Liver (tissue), 8 donors: ENCODE measurements at regions not wholly inside any gene's neighbourhood (a gene's known extent, or its start where the extent isn't known, plus 50 kb on each side); places are given as distances from the start of the nearest gene placed in this dataset.

Experiments
- DNase-seq: peaks from one replicate; pipeline ENCODE4 v3.0.0-alpha.2; 2017; ENCODE audit warnings: low spot score
- H3K27ac ChIP-seq, 2 donors: one replicate each; pipeline ENCODE4 v1.7.0; 2013; ENCODE audit warnings: inconsistent platforms in 2 of 2, low read length in 2 of 2, control low read depth in 1 of 2, low read depth in 1 of 2, mild to moderate bottlenecking in 1 of 2
- H3K27me3 ChIP-seq, 4 donors: one replicate each; pipeline versions ENCODE4 v1.6.1 to v1.7.0; 2013; ENCODE audit warnings: low read length in 3 of 4, inconsistent platforms in 1 of 4, mild to moderate bottlenecking in 1 of 4, moderate library complexity in 1 of 4; ENCODE audit not compliant: control insufficient read depth in 4 of 4, insufficient read depth in 4 of 4
- H3K36me3 ChIP-seq, 4 donors: one replicate each; pipeline versions ENCODE4 v1.6.1 to v1.7.0; 2013; ENCODE audit warnings: low read length in 3 of 4, mild to moderate bottlenecking in 3 of 4, low read depth in 1 of 4, moderate library complexity in 1 of 4; ENCODE audit not compliant: control insufficient read depth in 4 of 4, insufficient read depth in 3 of 4
- H3K4me1 ChIP-seq, 4 donors: one replicate each; pipeline versions ENCODE4 v1.6.1 to v1.7.0; 2013; ENCODE audit warnings: low read length in 3 of 4, mild to moderate bottlenecking in 3 of 4, moderate library complexity in 1 of 4; ENCODE audit not compliant: control insufficient read depth in 4 of 4, insufficient read depth in 4 of 4
- H3K4me3 ChIP-seq, 3 donors: one replicate each; pipeline versions ENCODE4 v1.6.1 to v1.7.0; 2013; ENCODE audit warnings: low read length in 3 of 3, control low read depth in 1 of 3, low read depth in 1 of 3, mild to moderate bottlenecking in 1 of 3
- H3K9ac ChIP-seq, 2 donors: one replicate each; pipeline ENCODE4 v1.7.0; 2013; ENCODE audit warnings: low read length in 2 of 2, mild to moderate bottlenecking in 2 of 2, moderate library complexity in 2 of 2, control low read depth in 1 of 2, low read depth in 1 of 2
- H3K9me3 ChIP-seq, 4 donors: one replicate each; pipeline versions ENCODE4 v1.6.1 to v1.7.0; 2013; ENCODE audit warnings: low read length in 3 of 4; ENCODE audit not compliant: control insufficient read depth in 4 of 4
- CTCF ChIP-seq: fragments of 150-350 bp; IDR thresholded peaks from 2 replicates; pipeline ENCODE4 v1.5.1; 2017; ENCODE audit warnings: improper control_type of control experiment, low read depth, low read length; ENCODE audit not compliant: missing input control
- EGR1 ChIP-seq, 2 donors: IDR thresholded peaks; 2 replicates each; pipeline ENCODE4 v1.6.1; 2016 to 2018; ENCODE audit warnings: antibody characterized with exemption in 2 of 2, low read depth in 2 of 2
- FOXA1 ChIP-seq: IDR thresholded peaks from 2 replicates; pipeline ENCODE4 v1.6.1; 2016; ENCODE audit warnings: antibody characterized with exemption
- FOXA2 ChIP-seq: IDR thresholded peaks from 2 replicates; pipeline ENCODE4 v1.6.1; 2016; ENCODE audit warnings: antibody characterized with exemption
- GABPA ChIP-seq, 2 donors: IDR thresholded peaks in 1 of 2; conservative IDR thresholded peaks in 1 of 2; 2 replicates each; pipeline ENCODE4 v1.6.1; 2016; ENCODE audit warnings: antibody characterized with exemption in 2 of 2, mild to moderate bottlenecking in 1 of 2, moderate library complexity in 1 of 2
- HNF4A ChIP-seq, 2 donors: conservative IDR thresholded peaks; 2 replicates each; pipeline ENCODE4 v1.6.1; 2016; ENCODE audit warnings: antibody characterized with exemption in 2 of 2, mild to moderate bottlenecking in 2 of 2
- HNF4G ChIP-seq: IDR thresholded peaks from 2 replicates; pipeline ENCODE4 v1.6.1; 2016; ENCODE audit warnings: antibody characterized with exemption
- MAX ChIP-seq: IDR thresholded peaks from 2 replicates; pipeline ENCODE4 v1.6.1; 2016; ENCODE audit warnings: antibody characterized with exemption
- NR2F2 ChIP-seq: IDR thresholded peaks from 2 replicates; pipeline ENCODE4 v1.6.1; 2016; ENCODE audit warnings: antibody characterized with exemption
- RAD21 ChIP-seq, 2 donors: IDR thresholded peaks; 2 replicates each; pipeline ENCODE4 v1.6.1; 2016; ENCODE audit warnings: antibody characterized with exemption in 2 of 2, mild to moderate bottlenecking in 2 of 2
- REST ChIP-seq: IDR thresholded peaks from 2 replicates; pipeline ENCODE4 v1.6.1; 2016; ENCODE audit warnings: antibody characterized with exemption, mild to moderate bottlenecking
- RXRA ChIP-seq, 2 donors: IDR thresholded peaks; 2 replicates each; pipeline ENCODE4 v1.6.1; 2017 to 2018; ENCODE audit warnings: antibody characterized with exemption in 2 of 2, mild to moderate bottlenecking in 1 of 2
- SP1 ChIP-seq: IDR thresholded peaks from 2 replicates; pipeline ENCODE4 v1.6.1; 2018; ENCODE audit warnings: antibody characterized with exemption, mild to moderate bottlenecking
- TAF1 ChIP-seq: conservative IDR thresholded peaks from 2 replicates; pipeline ENCODE4 v1.6.1; 2016; ENCODE audit warnings: antibody characterized with exemption, mild to moderate bottlenecking
- YY1 ChIP-seq: IDR thresholded peaks from 2 replicates; pipeline ENCODE4 v1.6.1; 2016; ENCODE audit warnings: antibody characterized with exemption, mild to moderate bottlenecking
- WGBS: extraction: QIAGEN DNeasy Blood & Tissue Kit; methylation state at CpG from one replicate; pipeline ENCODE4 v1.1.7; 2013; 5-methylcytosine and 5-hydroxymethylcytosine counted together
- TF ChIP-seq, protein P1 (sequence below): IDR thresholded peaks from 2 replicates; pipeline ENCODE4 v1.6.1; 2016; ENCODE audit warnings: antibody characterized with exemption
- TF ChIP-seq, protein P2 (sequence below): IDR thresholded peaks from 2 replicates; pipeline ENCODE4 v1.6.1; 2016; ENCODE audit warnings: antibody characterized with exemption
- donor health status: healthy.
- donor health status: healthy.
- donor health status: healthy.
- donor health status: healthy.
- donor health status: healthy.

DNA sequence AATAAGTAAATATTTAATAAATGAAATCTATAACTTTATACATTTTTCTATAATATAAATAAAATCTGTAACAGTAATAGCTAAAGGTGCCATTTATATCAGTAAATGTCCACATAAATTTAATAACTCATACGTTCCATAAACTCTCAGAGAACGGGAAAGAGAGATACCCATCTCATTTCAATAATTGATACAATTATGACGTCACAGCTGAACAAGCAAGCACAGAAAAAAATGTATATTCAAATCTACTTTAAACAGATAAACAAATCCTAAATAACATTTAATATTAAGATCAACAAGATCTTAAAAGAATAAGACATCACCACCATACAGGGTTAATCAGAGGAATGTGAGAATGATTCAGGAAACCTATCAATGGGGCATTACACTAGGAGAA is 1136.5 kb downstream of the TBC1D22A start (continued):
- TF ChIP-seq NR2F2 (no peak), FOXA2 (no peak), REST (no peak)

- WGBS, result 47% methylated on average over 6 of the region's 6 CpGs
- Histone ChIP-seq H3K9ac (no peak overlapping the region), H3K36me3 (no peaks in the 10 kb centered on the region), H3K27me3 (no peaks in the 10 kb centered on the region), H3K9me3 (peaks cover 0 to 3% (median 0%) of the 10 kb centered on the region in 4 donors), H3K4me1 (no peaks in the 10 kb centered on the region), H3K4me3 (no peak overlapping the region), H3K27ac (no peak overlapping the region)
- TF ChIP-seq NR2F2, result peak; percentile 74
- no peak for TF ChIP-seq MAX
- TF ChIP-seq, protein P1, sequence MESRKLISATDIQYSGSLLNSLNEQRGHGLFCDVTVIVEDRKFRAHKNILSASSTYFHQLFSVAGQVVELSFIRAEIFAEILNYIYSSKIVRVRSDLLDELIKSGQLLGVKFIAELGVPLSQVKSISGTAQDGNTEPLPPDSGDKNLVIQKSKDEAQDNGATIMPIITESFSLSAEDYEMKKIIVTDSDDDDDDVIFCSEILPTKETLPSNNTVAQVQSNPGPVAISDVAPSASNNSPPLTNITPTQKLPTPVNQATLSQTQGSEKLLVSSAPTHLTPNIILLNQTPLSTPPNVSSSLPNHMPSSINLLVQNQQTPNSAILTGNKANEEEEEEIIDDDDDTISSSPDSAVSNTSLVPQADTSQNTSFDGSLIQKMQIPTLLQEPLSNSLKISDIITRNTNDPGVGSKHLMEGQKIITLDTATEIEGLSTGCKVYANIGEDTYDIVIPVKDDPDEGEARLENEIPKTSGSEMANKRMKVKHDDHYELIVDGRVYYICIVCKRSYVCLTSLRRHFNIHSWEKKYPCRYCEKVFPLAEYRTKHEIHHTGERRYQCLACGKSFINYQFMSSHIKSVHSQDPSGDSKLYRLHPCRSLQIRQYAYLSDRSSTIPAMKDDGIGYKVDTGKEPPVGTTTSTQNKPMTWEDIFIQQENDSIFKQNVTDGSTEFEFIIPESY, result no peak
- DNase-seq, result no peak
Observed at GRCh38 chr22:47891609-47892008, 1129.2 kb downstream of the TBC1D22A start.

- no peak for DNase-seq
- Histone ChIP-seq H3K27ac (no peak overlapping the region), H3K9ac (no peak overlapping the region), H3K4me3 (no peak overlapping the region), H3K4me1 (no peaks in the 10 kb centered on the region), H3K27me3 (peaks cover 0 to 2% (median 0%) of the 10 kb centered on the region in 4 donors), H3K36me3 (no peaks in the 10 kb centered on the region), H3K9me3 (no peaks in the 10 kb centered on the region)
- 74% methylated on average over 9 of the region's 9 CpGs for WGBS
- TF ChIP-seq NR2F2 (no peak), REST (no peak), EGR1 (IDR thresholded peaks at IDR 0.05; ENCODE audit: low read depth in 2 of 2) (no peak), MAX (no peak), RXRA (IDR thresholded peaks at IDR 0.05) (no peak), HNF4A (conservative IDR thresholded peaks at IDR 0.05) (no peak), TAF1 (no peak), SP1 (no peak), CTCF (no peak), YY1 (no peak), RAD21 (IDR thresholded peaks at IDR 0.05) (no peak), HNF4G (no peak), FOXA1 (no peak), GABPA (IDR thresholded peaks at IDR 0.05 in 1 of 2, conservative IDR thresholded peaks at IDR 0.05 in 1 of 2) (no peak)
- TF ChIP-seq, protein P1, result no peak
- TF ChIP-seq, protein P2, sequence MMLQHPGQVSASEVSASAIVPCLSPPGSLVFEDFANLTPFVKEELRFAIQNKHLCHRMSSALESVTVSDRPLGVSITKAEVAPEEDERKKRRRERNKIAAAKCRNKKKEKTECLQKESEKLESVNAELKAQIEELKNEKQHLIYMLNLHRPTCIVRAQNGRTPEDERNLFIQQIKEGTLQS, result no peak
Observed at GRCh38 chr22:47888817-47889216, 1126.4 kb downstream of the TBC1D22A start.
